Nucleus accumbens (tissue), 56 donors: ENCODE measurements at regions not wholly inside any gene's neighbourhood (a gene's known extent, or its start where the extent isn't known, plus 50 kb on each side); places are given as distances from the start of the nearest gene placed in this dataset.
"Not testable (repeated sequence)": the region's sequence is repeated elsewhere in the genome, so short reads cannot be mapped to it uniquely, and the experiment has no call there.

ENCODE experiments used
- DNase-seq, 56 donors: peaks; one replicate each; lab custom pipeline; 2025; lab: John Stamatoyannopoulos, UW

DNA sequence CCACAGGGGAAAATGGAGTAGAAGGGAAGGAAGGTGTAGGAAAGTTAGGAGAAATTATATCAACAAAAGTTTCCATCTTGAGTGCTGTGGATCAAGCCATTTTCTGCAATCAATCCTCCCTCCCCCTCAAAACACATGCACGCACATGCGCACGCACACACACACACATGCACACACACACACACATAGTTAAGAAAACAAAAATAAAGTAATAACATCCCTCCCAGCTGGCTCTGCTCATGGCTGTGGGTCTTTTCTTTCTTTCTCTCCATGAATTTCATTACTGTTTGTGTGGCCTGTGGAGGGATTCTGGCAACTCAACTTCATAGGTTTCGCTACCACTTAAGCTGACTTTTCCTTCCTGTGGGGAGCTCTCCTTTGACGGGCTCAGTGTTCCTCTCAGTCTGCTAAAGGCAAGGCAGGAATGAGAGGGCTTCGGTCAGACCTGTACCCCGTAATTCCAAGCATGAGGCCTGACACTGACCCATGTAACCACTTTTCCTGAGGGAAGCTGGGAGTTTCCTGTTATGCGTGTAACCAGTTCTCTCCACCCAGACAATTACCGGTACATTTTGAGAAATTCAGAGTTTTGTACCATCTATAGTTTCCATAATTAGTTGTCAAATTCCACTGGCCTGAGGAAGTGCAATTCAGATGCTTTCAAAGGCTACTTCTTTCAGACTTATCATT lies 79.8 kb downstream of the ZNF92 start:
- no peak for DNase-seq

DNA sequence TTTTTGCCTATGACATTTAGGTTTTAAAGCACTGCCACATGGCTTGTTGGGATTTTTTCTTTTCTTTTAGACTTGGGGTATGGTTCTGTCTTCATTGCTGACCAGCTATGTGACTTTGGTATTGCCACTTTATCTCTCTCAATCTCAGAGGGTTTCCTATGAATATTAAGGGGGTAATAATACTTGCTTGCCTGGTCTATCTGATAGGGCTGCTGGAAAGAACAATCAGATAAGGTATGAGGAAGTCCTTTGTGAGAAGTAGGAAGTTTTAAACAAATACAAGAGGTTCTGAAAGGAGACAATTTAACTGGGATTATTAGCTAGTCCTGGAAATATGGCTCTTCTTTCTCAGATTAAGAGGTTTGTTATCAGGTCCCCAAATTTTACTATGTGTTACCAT lies 80.8 kb downstream of the ZNF92 start:
- no peak for DNase-seq

DNA sequence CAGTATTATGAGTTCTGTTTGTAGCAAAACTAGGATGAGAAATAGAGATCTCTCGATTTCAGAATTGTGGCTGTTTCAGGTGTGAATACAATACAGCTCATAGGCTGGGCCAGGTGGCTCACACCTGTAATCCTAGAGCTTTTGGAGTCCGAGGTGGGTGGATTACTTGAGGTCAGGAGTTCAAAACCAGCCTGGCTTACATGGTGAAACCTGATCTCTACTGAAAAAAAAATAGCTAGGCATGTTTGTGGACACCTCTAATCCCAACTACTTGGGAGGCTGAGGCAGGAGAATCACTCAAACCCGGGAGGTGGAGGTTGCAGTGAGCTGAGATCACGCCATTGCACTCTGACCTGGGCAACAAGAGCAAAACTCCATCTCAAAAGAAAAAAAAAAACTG lies 81.4 kb downstream of the ZNF92 start:
- DNase-seq = not testable (repeated sequence)

DNA sequence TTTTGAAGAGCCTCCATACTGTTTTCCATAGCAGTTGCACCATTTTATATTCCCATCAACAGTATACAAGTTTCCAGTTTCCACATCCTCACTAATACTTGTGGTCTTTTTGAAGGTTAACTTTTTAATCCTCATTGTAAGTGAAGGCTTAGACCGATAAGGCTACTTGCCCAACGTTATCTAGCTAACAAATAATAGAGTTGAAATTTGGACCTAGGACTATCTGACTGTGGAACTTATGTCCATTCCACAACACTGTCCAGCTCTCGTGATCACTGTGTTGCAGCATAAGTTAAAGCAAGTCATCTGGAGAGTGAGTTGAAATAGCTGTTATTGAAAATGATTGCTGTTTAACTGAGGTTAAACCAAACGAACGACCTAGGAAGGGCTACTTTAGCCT lies 84.0 kb downstream of the ZNF92 start:
- DNase-seq = no peak

DNA sequence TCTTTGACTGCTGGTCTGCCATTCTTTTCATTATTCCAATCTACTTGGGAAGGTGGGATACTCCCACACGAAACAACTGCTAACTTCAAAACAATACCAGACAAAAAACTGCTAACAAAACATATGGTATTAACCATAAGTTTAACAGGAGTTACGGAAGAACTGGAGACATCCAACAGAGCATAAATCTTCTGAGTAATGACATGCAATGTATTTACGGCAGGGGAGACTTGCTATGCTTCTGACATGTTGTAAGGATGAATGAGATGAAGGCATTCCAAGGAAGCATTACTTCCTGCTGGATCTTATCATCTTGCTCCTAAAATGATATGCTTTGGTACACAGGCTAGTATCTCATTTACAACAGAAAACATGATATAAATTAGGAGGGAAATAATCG lies 85.8 kb downstream of the ZNF92 start:
- no peak for DNase-seq

DNA sequence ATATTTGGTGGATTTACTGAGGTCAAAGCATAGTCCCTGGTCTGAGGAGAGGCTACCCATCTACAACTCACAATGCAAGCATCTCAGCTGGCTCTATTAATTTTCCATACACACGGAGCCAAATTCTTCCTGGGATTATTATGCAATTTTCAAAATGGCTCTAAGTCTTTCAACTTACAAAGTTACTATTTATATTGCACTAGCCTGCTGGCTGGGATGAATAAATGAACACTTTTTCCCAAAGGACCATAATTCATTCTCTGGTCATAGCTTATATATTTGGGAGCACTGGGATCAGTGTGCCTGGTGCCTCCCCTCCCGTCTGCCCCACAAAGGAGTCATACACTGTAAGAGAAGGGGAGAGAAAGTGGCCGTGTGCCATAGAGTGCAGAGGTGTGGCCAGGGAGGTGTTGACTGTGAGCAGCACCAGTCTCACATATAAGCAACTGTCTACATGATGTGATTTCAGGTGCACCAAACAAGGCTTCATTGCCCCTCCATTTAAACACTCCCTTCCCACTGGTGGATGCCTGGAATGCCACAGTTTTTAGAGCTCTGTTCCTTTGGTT lies 88.6 kb downstream of the ZNF92 start:
- no peak for DNase-seq

DNA sequence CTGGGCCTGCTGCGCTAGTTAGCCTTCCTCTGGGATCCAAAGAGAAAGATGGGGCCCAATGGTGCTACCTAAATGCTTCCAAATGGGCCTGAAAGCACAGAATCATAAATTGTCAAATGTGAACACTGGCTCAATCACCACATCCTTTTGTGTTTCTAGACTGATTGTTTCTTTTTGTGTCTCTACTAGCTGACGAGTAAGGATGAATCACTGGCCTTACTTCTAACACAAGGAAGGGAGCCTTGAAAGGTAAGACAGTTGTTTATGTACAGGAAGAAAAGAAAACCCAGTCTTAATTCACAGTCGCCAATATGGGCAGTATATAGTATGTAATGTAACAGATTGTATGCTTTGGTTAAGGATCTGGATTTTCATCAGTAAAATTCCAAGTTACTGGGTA lies 89.5 kb downstream of the ZNF92 start:
- DNase-seq = no peak

DNA sequence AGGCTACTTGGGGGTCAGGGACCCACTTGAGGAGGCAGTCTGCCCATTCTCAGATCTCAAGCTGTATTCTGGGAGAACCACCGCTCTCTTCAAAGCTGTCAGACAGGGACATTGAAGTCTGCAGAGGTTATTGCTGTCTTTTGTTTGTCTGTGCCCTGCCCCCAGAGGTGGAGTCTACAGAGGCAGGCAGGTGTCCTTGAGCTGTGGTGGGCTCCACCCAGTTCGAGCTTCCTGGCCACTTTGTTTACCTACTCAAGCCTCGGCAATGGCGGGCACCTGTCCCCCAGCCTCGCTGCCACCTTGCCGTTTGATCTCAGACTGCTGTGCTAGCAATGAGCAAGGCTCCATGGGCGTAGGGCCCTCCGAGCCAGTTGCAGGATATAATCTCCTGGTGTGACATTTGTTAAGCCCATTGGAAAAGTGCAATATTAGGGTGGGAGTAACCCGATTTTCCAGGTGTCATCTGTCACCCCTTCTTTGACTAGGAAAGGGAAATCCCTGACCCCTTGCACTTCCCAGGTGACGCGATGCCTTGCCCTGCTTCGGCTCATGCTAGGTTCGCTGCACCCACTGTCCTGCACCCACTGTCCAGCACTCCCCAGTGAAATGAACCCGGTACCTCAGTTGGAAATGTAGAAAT lies 96.4 kb downstream of the ZNF92 start:
- not testable (repeated sequence) for DNase-seq

DNA sequence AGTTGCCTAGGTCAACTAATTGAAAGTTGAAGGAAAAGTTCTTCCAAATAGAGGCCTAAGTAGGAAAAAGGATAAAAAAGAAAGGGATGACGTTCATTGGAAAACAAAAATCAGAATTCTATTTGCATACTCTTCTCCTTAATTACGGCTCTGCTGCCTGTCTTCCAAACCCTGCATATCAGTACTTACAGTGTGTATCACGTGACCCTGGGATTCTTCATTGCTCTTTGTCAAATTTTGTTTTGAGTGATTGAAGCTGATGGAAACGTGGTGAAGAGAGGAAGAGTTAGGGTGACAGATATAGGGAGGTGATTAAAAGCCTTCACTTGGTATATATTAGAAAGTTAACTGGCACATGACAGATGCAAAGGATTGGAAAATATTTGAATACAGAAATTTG lies 97.9 kb downstream of the ZNF92 start:
- no peak for DNase-seq

DNA sequence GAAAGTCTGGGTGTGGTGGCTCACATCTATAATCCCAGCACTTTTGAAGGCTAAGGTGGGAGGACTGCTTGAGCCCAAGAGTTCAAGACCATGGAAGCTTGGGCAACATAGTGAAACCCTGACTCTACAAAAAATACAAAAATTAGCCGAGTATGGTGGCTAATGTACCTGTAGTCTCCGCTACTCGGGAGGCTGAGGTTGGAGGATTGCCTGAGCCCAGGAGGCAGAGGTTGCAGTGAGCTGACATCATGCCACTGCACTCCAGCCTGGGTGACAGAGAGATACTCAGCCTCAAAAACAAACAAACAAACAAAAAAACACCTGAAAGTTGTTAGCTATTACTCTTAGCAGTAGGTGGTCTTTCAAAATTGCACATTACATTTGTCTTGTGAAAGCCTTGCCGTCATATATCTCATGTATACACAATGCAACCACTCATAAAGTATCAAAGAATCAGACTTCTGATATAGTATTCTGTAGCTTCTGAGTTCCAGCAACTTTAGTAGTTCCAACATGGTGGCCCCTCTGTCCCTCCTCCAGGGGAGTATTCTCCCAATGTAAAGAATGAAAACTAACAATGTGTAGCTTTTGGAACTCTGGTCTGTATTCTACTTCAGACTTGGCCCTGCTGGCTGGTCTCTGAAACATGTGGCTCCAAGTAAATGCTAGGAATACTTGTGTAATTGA lies 101.5 kb downstream of the ZNF92 start:
- no peak for DNase-seq

DNA sequence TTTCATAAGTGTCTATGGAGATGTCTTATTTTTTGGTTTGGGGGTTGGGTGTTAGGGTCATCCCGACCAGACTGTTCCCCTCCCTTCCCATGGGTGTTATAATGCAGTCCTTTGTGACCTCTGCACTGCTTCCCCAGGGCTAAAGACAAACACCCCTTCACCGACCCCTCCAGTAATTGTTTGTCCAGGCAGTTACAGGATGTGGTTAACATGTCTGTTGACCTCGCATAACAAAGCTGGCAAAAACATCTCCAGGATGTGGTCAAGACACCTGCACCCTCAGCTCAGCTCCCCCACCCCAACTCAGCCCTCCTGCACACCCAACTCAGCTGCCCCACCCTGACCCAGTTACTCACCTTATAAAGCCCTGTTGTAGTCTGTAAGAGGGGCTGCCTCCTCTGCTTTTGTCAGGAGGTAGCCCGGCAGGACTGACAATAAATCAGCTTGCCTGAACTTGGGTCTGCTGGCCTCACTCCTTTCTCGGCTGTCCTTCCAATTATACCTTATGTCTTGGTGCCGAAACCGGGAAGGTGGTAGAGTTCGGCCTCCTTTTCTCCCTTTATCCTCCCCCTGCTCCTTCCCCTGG lies 102.2 kb downstream of the ZNF92 start:
- no peak for DNase-seq

DNA sequence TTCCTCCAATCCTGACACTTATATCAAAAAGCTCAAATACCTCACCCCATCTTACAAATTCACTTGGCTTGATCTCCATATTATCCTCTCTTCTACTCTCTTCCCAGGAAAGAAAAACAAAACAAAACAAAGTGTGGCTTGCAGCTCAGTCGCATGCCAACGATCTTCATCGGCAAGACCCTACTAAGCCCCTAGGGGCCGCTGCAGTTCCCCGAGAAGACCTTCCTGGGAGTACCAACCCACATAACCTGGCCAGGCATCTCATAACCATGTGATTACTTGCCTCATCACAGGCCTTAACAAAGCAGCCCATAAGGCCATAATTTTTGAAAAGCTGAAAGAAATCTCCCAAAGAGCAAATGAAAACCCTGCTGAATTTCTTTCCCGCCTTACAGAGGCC lies 103.7 kb downstream of the ZNF92 start:
- DNase-seq = peak in 1 of 56 donors; percentile 19

DNA sequence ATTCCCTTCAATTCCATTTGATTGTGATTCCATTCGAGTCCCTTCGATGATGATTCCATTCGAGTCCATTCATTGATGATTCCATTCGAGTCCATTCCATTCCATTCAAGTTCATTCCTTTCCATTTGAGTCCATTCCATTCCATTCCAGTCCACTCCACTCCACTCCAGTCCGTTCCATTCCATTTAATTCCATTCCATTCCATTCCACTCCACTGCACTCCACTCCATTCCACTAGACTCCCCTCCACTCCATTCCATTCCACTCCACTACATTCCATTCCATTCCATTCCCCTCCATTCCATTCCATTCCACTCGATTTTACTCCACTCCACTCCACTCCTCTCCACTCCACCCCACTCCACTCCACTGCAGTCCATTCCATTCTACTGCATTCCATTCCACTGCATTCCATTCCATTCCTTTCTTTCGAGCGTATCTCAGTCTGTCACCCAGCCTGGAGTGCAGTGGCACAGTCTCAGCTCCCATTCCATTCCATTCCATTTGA lies 115.7 kb downstream of the ZNF92 start:
- no peak for DNase-seq

DNA sequence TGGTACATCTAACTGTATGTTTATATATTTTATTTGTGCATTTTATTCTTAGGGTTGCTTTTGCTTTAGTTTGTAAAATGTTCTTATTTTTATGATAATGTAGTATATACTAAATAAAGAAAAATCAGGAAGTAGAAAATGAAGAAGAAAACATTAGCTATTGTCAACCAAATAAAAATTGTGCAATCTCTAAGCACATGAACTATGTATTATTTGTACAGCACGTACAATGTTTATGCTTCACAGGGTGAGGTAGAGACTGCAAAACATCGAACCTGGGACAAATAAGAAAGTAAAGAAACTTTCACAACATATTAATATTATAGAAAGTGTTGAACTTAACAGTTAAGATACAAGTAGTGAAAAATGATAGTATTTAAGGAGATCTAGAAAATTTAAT lies 123.0 kb downstream of the ZNF92 start:
- DNase-seq = not testable (repeated sequence)

DNA sequence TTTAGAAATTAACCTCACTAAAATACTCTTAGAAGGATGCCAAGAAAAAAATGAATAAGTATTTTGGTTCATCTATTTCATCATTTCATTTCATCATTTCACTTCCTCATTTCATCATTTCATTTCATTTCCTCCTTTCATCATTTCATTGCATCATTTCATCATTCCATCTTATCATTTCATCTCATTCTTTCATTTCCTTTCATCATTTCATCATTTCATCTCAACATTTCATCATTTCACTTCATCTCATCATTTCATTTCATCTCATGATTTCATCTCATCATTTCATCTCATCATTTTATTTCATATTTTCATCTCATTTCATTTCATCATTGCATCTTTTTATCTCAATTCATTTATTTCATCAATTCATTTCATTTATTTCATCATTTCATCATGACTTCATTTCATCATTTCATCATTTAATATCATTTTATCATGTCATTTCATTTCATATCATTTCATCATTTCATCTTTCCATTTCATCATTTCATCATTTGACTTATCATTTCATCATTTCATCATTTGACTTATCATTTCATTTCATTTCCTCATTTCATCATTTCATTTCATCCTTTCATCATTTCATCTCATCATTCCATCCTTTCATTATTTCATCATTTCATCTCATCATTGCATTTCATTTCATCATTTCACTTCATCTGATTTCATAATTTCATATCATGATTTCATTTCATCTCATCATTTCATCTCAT lies 129.9 kb downstream of the ZNF92 start:
- no peak for DNase-seq

DNA sequence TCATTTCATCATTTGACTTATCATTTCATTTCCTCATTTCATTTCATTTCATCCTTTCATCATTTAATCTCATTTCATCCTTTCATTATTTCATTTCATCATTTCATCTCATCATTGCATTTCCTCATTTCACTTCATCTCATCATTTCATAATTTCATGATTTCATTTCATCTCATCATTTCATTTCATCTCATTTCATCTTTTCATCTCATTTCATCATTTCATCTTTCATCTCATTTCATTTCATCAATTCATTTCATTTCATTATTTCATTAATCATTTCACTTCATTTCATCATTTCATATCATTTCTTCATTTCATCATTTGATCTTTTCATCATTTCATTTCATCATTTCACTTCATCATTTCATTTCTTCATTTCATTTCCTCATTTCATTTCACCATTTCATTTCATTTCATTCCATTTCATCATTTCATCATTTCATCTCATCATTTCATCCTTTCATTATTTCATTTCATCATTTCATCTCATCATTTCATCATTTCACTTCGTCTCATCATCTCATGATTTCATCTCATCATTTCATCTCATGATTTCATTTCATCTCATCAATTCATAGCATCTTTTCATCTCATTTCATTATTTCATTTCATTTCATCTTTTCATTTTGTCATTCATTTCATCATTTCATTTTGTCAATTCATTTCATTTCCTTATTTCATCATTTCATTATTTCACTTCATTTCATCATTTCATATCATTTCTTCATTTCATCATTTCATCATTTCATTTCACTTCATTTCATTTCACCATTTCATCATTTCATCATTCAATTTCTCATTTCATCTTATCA lies 131.1 kb downstream of the ZNF92 start:
- not testable (repeated sequence) for DNase-seq

DNA sequence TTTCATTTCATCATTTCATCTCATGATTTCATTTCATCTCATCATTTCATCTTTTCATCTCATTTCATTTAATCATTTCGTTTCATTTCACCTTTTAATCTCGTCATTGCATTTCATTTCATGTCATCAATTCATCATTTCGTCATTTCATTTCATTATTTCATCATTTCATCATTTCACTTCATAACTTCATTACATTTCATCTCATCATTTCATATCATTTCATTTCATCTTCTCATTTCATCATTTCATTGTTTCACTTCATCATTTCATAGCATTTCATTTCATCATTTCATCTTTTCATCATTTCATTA lies 131.6 kb downstream of the ZNF92 start:
- DNase-seq = not testable (repeated sequence)

DNA sequence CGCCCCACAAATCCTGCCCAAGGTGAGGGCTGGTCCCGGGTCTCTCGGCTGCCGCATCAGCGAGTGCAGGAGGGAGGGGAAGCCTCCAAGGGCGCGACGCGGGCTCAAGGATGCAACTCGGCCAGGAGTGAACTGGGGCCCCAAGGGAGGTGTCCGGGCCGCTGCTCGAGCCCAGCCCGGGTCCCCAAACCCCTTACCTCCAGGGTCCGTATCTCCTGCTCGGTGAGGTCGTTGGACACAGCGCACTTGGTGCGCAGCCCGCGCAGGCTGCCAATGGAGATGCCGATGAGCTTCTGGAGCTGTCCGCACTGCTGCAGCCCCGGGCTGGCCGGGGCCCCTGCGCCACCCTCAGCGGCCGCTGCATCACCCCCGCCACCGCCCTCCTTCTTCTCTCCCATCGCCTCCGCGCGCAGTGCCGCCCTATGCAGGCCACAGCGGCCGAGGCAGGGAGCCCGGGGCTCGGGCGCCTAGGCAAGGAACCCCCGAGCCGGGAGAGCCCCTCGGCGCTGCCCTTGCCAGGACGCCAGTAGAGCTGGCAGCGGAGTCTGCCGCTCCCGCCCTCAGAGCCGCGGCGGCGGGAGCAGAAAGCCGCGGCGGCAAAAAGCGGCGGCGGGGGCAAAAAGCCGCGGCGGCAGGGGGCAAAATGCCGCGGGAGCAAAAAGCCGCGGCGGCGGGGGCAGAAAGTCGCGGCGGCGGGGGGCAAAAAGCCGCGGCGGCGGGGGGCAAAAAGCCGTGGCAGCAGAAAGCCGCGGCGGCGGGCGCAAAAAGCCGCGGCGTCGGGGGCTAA lies 135.1 kb downstream of the ZNF92 start:
- peak in 1 of 56 donors; percentile 1 for DNase-seq
